A673 (cell line): ENCODE measurements at regions not wholly inside any gene's neighbourhood (a gene's known extent, or its start where the extent isn't known, plus 50 kb on each side); places are given as distances from the start of the nearest gene placed in this dataset.

Experiments used
- CTCF ChIP-seq: fragments of 300-800, 200-600 bp; sonication (generic); conservative IDR thresholded peaks from 2 replicates; pipeline ENCODE4 v1.5.1; 2017; ENCODE audit warnings: low read depth, mild to moderate bottlenecking, antibody characterized with exemption, low read length, moderate library complexity, mixed read lengths
- EZH2 ChIP-seq: fragments of 200-600 bp; sonication (generic); IDR thresholded peaks from 2 replicates; pipeline ENCODE4 v1.6.1; 2017; ENCODE audit warnings: borderline replicate concordance, low read depth, mild to moderate bottlenecking, mixed read lengths, antibody characterized with exemption, low read length; ENCODE audit not compliant: poor library complexity, severe bottlenecking

GRCh38 chr16:65781855-65782254 is 584.6 kb upstream of the CDH5 start:
- no peak for TF ChIP-seq CTCF
- no peak for TF ChIP-seq EZH2
